Chondrocyte (in vitro differentiated cells): ENCODE measurements at regions not wholly inside any gene's neighbourhood (a gene's known extent, or its start where the extent isn't known, plus 50 kb on each side); places are given as distances from the start of the nearest gene placed in this dataset.
"Not testable (repeated sequence)": the region's sequence is repeated elsewhere in the genome, so short reads cannot be mapped to it uniquely, and the experiment has no call there.

Experiments
- DNase-seq: peaks from one replicate; pipeline ENCODE4 v3.0.0; 2021; ENCODE audit warnings: mixed read lengths, low spot score
- H3K27ac Mint-ChIP-seq: one replicate; pipeline ENCODE4 v1.8.0; 2021; ENCODE audit warnings: mild to moderate bottlenecking, moderate library complexity, mixed read lengths; ENCODE audit not compliant: unreplicated experiment
- H3K27me3 Mint-ChIP-seq: 2 replicates; pipeline ENCODE4 v1.8.0; 2021; ENCODE audit warnings: low read depth, mixed read lengths
- H3K36me3 Mint-ChIP-seq: 2 replicates; pipeline ENCODE4 v1.8.0; 2021; ENCODE audit warnings: low read depth, mixed read lengths
- H3K4me1 Mint-ChIP-seq: 2 replicates; pipeline ENCODE4 v1.8.0; 2021; ENCODE audit warnings: low read depth, mild to moderate bottlenecking, mixed read lengths
- H3K4me3 Mint-ChIP-seq: one replicate; pipeline ENCODE4 v1.8.0; 2021; ENCODE audit warnings: mild to moderate bottlenecking, moderate library complexity, mixed read lengths; ENCODE audit not compliant: unreplicated experiment
- H3K9me3 Mint-ChIP-seq: 2 replicates; pipeline ENCODE4 v1.8.0; 2021; ENCODE audit warnings: low read depth, mixed read lengths
- CTCF ChIP-seq: fragments of 200-600 bp; sonication (generic); IDR thresholded peaks from 2 replicates; pipeline ENCODE4 v1.5.0; 2021; ENCODE audit warnings: antibody characterized with exemption, mild to moderate bottlenecking, moderate library complexity

- Mint-ChIP-seq H3K4me1 (no peaks in the 10 kb centered on the region), H3K27ac (no peak overlapping the region), H3K4me3 (no peak overlapping the region), H3K27me3 (peaks cover 21% of the 10 kb centered on the region), H3K36me3 (no peaks in the 10 kb centered on the region), H3K9me3 (peaks cover 3% of the 10 kb centered on the region)
- TF ChIP-seq CTCF = no peak
- DNase-seq = no peak
Observed at GRCh38 chr17:20706751-20707373, 127.3 kb downstream of the CDRT15L2 start.

- not testable (repeated sequence) for DNase-seq, H3K9me3 Mint-ChIP-seq, H3K4me1 Mint-ChIP-seq, H3K36me3 Mint-ChIP-seq, H3K4me3 Mint-ChIP-seq, H3K27ac Mint-ChIP-seq
- H3K27me3 Mint-ChIP-seq = peaks cover 23% of the 10 kb centered on the region
Observed at GRCh38 chr17:20708821-20709220, 129.3 kb downstream of the CDRT15L2 start.

GRCh38 chr17:20716481-20716880 is 137.0 kb downstream of the CDRT15L2 start:
- not testable (repeated sequence) for H3K27ac Mint-ChIP-seq, DNase-seq, H3K4me1 Mint-ChIP-seq, H3K9me3 Mint-ChIP-seq, H3K4me3 Mint-ChIP-seq, H3K36me3 Mint-ChIP-seq
- peaks cover 17% of the 10 kb centered on the region for H3K27me3 Mint-ChIP-seq

GRCh38 chr17:20721171-20721570 is 141.6 kb downstream of the CDRT15L2 start:
- Mint-ChIP-seq H3K36me3 (peaks cover 2% of the 10 kb centered on the region), H3K27me3 (peaks cover 17% of the 10 kb centered on the region), H3K4me1 (no peaks in the 10 kb centered on the region)

GRCh38 chr17:20724391-20724790 is 144.9 kb downstream of the CDRT15L2 start:
- not testable (repeated sequence) for H3K4me3 Mint-ChIP-seq, H3K36me3 Mint-ChIP-seq, H3K9me3 Mint-ChIP-seq, H3K4me1 Mint-ChIP-seq, DNase-seq, H3K27ac Mint-ChIP-seq
- peaks cover 32% of the 10 kb centered on the region for H3K27me3 Mint-ChIP-seq

More at GRCh38 chr17:20721171-20721570, 141.6 kb downstream of the CDRT15L2 start:
- Mint-ChIP-seq H3K27ac (no peak overlapping the region), H3K4me3 (no peak overlapping the region), H3K9me3 (peaks cover 3% of the 10 kb centered on the region)
- DNase-seq = no peak
- no peak for TF ChIP-seq CTCF

GRCh38 chr17:20727201-20727600 is 147.7 kb downstream of the CDRT15L2 start:
- not testable (repeated sequence) for H3K4me3 Mint-ChIP-seq, H3K9me3 Mint-ChIP-seq, H3K36me3 Mint-ChIP-seq, H3K4me1 Mint-ChIP-seq, H3K27ac Mint-ChIP-seq, DNase-seq
- peaks cover 38% of the 10 kb centered on the region for H3K27me3 Mint-ChIP-seq

GRCh38 chr17:20728181-20728580 is 148.7 kb downstream of the CDRT15L2 start:
- no peak for DNase-seq
- TF ChIP-seq CTCF = no peak
- H3K4me1 Mint-ChIP-seq = no peaks in the 10 kb centered on the region
- peaks cover 38% of the 10 kb centered on the region for H3K27me3 Mint-ChIP-seq
- H3K36me3 Mint-ChIP-seq = no peaks in the 10 kb centered on the region
- H3K9me3 Mint-ChIP-seq = no peaks in the 10 kb centered on the region
- H3K27ac Mint-ChIP-seq = no peak overlapping the region
- no peak overlapping the region for H3K4me3 Mint-ChIP-seq

- H3K27me3 Mint-ChIP-seq = peaks cover 22% of the 10 kb centered on the region
- not testable (repeated sequence) for H3K27ac Mint-ChIP-seq, H3K4me3 Mint-ChIP-seq, DNase-seq, H3K4me1 Mint-ChIP-seq, H3K36me3 Mint-ChIP-seq, H3K9me3 Mint-ChIP-seq
Observed at GRCh38 chr17:20731131-20731530, 151.6 kb downstream of the CDRT15L2 start.
